Hematopoietic multipotent progenitor cell treated with erythropoietin and hydrocortisone succinate and interleukin-3 and kit ligand, for 17 days (in vitro differentiated cells): ENCODE measurements at regions not wholly inside any gene's neighbourhood (a gene's known extent, or its start where the extent isn't known, plus 50 kb on each side); places are given as distances from the start of the nearest gene placed in this dataset.
"Not testable (repeated sequence)": the region's sequence is repeated elsewhere in the genome, so short reads cannot be mapped to it uniquely, and the experiment has no call there.

ENCODE experiments used
- DNase-seq: peaks from one replicate; pipeline ENCODE4 v3.0.0-alpha.2; 2015; ENCODE audit warnings: low spot score

DNA sequence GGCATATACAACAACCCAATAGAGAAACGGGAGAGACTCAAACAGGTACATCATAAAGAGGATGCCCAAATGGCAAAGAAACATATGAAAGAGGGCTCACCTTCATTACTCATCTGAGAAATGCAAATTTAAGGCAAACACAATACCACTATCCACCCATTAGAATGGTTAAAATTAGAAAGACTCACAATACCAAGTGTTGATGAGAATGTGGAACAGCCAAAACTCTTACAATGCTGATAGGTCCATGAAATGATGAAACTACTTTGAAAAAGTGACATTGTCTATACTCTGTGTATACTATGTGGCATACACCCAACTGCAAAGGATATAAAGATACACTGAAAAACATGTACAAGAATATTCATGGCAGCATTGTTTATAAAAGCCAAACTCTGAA lies 96.2 kb upstream of the TSHZ3 start:
- no peak for DNase-seq

DNA sequence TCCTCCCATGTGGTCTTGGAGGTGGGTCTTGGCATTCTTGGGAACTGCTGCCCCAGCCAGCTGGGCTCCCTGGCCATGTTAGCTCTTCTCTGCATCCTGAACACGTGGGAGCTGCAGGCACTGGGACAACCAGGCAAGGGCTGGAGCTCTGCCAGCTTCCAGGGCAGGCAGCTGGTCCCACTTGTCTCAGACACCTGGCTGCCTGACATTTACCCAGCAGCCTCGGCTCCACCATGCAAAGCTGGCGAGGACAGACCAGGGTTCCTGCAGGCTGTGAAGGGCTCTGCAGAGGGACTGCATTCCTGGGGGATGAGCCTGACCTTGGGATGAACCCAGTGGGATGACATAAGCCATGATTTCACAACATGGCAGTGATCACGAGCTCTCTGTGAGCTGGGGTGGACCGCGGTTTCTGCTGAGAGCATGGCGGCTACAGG lies 99.0 kb upstream of the TSHZ3 start:
- no peak for DNase-seq

DNA sequence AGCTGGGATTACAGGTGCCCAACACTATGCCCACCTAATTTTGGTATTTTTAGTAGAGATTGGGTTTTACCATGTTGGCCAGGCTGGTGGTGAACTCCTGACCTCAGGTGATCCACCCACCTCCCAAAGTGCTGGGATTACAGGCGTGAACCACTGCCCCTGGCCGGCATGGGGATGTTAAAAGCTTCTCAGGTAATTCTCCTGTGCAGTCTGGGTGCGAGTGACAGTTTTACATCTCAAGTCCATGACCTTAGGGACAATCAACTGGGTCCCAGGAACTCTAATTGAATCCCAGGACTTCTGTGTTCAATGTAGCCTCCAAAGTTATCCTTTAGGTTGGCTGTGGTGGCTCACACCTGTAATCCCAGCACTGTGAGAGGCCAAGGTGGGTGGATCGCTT lies 100.1 kb upstream of the TSHZ3 start:
- no peak for DNase-seq

DNA sequence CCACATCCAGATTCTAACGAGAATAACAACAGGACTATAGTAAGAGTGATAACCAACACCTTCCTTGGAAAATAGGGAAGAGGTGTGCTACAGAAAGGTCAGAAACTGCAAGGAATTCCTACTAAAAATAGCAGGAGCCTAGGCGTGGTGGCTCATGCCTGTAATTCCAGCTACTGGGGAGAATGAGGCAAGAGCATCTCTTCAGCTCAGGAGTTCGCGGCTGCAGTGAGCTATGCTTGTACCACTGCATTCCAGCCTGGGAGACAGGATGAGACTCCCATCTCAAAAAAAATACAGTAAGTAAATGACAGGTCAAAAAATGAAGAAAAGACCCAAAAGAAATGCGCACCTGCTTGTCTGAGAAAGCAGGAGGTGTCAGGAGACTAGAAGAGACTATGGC lies 101.5 kb upstream of the TSHZ3 start:
- DNase-seq: no peak

DNA sequence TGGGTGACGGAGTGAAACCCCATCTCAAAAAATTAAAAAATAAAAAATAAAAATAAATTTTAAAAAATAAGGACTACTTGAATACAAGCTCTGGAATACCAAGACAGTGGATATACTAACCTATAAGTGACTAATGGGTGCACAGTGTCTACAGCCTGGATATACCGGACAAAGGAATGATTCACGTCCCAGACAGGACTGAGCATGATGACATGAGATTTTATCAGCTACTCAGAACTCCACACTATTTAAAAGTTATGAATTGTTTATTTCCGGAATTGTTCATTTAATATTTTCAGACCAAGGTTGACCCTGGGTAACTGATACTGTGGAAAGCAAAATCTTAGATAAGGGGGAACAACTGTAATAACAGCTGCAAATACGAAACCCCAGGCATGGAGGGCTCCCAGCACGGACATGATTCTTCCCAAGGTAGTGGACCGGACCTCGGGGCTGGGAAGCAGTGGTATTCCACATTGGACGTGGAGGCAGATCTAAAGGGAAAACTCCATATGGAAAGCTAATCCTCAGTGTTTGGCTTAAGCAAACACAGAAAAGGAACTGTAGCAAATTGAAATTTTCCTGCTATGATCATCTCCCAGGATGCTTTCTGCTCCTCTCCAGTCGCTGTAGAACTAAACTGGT lies 102.6 kb upstream of the TSHZ3 start:
- DNase-seq: no peak

DNA sequence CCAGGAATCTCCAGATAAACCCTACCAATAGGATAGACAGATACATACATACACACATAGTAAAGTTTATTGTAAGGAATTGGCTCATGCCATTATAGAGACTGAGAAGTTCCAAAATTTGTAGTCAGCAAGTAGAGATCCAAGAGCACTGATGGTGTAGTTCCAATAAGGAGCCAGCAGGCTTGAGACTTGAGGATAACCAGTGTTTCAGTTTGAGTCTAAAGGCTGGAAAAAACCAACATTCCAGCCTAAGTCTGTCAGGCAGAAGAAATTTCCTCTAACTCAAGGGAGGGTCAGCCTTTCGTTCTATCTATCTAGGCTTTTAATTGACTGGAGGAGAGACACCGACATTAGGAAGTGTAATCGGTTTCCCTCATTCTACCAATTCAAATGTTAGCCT lies 110.2 kb upstream of the TSHZ3 start:
- DNase-seq: no peak

DNA sequence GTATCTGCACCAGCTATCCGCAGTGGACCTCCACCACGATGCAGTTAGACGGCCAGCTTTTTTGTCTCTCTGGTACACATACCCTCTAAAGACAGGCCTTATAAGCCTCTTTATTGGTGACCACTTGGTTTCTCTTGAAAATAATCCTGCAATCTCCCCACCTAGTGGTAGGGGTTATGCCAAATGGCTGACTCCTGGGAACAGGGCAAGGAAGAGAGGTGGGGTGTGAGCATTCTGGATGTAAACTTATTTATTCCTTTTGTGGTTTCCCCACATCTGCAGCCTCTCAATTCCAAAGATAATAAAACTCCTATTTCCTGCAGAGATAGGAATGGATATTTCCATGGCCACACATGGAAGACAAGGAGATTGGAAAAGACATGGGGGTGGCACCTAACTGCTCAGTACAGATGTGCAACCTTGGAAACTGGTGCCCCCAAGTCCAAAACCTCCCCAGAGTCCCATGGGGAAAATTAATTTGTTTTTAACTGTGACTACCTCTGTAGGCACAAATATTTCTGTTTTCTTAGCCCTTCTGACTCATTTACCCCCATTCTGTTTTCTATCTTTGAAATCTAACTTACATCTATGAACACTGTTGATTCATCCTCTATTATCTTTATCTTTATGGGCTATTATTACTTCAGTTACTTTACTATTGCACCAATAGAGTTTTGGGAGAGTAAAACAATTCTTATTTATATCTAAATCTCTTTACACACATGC lies 112.7 kb upstream of the TSHZ3 start:
- no peak for DNase-seq

DNA sequence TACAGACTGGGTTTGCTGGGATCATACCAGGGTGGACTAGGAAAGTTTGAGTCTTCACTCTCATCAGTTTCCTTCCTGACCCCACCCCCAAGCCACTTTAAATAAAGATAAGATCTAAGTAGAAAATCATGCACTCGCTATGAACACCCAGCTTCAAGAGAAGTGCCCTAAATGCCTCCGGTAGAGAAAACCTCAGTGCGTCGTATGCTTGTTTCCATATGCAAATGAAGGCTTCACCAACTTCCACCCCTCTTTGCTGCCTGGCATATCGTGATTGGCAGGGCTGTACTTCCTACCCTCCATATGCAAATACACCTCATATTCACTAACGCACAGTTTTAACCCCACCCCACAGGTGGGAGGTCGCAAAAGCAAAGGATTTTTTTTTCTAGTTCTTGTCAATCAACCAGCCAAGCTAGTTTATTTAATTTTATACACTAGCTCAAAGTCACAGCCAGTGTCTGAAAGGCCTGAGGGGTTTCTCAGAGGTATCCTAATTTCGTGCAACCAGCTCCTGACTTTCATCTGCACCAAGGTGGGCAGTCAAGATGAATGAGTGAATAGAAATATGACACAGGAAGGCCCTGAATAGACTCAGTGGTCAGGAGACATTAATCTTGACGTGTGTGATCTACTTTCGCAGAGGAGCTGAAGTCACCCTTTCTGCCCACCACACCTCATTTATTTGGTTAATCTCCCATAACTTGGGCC lies 121.1 kb upstream of the TSHZ3 start:
- DNase-seq: no peak

DNA sequence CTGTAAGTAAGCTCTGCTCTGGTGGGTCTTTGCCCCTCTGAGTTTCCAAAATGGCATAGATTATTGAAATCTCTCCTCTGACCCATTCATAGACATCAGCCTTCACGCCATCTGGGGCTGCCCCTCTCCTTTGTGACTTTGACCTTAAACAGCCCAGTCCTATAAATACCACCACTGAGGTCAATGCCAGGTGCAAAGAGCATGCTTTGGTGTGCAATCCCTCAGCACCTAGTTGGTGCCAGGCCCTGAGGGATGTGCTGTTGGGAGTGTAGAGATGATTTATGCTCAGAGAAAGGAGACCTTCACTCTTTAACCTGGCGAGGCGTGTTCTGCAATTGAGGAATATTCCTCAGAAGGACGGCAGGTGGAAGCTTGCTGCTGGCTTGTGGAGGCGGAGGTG lies 121.7 kb upstream of the TSHZ3 start:
- DNase-seq: no peak

DNA sequence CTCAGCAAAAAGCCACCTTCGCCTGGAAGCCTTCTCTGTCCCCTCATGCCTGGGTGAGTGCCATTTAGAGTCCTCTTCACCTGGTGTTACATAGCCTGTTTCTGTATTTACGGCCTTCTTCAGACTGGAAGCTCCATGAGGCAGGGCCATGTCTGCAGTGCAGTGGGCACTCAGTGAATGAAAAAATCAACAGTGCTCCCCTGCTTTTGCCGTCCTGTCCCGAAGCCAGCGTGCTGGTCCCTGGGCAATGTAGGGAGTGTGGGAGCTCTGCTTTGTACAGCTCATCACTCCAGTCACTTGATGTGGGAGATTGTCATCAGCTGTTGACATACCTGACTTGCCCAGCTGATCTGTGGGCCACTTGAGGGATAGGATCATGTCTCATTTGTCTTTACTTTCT lies 129.0 kb upstream of the TSHZ3 start:
- no peak for DNase-seq

DNA sequence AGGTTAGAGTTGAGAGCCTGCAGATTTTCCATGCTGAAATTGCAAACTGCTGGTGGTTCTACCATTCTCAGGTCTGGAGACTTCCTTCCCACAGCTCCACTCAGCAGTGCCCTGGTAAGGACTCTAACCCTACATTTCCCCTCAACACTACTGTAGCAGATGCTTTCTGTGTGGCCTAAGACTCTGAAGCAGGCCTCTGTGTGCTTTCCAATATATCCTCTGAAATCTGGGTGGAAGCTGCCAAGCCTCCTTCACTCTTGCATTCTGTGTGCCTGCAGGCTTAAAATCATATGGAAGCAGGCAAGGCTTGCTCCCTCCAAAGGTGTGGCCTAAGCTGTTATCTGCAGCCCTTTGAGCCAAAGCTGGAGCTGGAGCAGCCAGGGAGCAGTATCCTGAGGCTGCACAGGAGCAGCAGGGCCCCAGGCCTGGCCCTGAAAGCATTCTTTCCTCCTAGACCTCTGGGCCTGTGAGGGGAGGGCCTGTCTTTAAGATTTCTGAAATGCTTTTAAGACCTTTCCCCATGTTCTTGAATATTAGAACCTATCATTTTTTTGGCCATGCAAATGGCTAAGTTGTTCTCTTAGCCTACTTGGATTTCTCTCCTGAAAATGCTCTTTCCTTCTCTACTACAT lies 134.1 kb upstream of the TSHZ3 start:
- DNase-seq: no peak

DNA sequence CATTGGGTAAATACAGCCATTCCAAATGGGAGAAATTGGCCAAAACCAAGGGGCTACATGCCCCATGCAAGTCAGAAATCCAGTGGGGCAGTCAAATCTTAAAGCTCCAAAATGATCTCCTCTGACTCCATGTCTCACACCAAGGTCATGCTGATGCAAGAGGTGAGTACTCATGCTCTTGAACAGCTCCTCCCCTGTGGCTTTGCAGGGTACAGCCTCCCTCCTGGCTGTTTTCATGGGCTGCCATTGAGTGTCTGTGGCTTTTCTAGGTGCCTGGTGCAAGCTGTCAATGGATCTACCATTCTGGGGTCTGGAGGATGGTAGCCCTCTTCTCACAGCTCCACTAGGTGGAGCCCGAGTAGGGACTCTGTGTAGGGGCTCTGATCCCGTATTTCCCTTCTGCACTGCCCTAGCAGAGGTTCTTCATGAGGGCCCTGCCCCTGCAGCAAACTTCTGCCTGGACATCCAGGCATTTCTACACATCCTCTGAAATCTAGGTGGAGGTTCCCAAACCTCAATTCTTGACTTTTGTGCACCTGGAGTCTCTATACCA lies 135.7 kb upstream of the TSHZ3 start:
- DNase-seq: not testable (repeated sequence)

DNA sequence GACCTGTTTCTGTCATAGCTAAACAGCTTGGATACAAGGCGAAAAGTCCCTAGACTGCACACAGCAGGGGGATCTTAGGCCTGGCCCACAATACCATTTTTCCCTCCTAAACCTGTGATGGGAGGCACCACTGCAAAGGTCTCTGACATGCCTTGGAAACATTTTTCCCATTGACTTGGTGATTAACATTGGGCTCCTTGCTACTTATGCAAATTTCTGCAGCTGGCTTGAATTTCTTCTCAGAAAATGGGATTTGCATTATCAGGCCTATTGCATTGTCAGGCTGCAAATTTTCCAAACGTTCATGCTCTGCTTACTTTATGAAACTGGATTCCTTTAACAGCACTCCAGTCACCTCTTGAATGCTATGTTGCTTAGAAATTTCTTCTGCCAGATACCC lies 136.2 kb upstream of the TSHZ3 start:
- DNase-seq: no peak

DNA sequence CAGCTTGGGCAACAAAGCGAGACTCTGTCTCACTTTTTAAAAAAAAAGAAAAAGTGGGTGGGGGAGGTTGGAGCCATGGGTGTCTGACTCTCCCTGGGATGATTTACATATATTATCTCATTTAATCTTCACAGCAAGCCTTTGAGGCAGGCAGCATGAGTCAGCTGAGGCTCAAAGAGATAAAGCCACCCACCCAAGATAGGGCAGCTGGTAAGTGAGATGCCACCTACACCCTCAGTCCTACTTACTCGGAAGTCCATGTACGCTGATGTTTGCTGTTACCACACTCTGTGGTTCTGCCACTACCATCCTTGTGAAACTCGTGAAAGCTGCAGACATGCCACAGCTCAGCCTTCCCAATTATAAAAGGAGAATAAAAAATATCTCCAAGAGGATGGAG lies 142.0 kb upstream of the TSHZ3 start:
- DNase-seq: peak; percentile 39

DNA sequence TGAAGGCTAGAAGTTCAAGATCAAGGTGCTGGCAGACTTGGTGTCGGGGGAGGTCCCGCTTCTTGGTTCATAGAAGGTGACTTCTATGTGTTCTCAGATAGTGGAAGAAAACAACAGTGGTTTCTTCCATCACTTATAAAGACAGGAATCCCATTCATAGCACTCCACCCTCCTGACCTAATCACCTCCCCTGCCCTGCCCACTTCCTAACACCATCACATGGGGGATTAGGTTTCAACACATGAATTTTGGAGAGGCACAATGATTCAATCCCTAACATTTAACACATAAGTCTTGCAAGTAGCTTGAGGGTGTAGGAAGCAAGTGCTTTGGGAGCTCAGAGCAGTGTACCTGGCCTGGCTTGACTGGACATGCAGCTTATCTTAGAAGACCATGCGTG lies 142.8 kb upstream of the TSHZ3 start:
- DNase-seq: no peak

DNA sequence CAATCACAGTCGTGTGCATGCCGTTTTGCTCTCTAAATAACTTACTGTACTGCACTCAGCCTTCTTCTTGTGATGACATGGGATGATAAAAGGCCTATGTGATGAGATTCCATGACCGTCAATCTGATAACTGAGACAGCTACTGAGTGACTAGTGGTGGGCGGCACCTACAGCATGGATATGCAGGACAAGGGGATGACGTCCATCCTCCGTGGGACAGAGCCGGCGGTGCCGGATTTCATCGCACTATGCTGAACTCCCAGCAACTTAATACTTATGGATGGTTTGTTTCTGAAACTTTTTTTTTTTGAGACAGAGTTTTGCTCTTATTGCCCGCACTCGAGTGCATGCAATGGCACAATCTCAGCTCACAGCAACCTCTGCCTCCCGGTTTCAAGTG lies 146.8 kb upstream of the TSHZ3 start:
- no peak for DNase-seq

DNA sequence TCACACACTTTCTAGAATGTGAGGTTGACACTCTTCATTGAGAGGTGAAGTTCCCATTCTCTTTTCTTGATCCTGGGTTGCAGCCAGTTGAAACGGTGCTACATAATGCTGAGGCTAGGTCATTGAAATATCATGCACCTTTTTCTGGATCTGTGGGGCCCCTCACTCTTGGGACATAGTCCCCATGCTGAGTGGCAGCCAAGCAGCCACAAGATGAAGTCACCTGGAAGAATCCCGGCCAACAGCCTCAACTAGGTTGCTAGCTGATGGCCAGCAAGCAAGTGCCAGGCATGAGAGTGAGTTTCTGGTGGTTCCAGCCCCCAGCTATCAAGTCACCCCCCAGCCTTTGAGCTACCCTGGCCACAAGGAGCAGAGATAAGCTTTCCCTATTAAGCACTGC lies 148.5 kb upstream of the TSHZ3 start:
- DNase-seq: no peak

DNA sequence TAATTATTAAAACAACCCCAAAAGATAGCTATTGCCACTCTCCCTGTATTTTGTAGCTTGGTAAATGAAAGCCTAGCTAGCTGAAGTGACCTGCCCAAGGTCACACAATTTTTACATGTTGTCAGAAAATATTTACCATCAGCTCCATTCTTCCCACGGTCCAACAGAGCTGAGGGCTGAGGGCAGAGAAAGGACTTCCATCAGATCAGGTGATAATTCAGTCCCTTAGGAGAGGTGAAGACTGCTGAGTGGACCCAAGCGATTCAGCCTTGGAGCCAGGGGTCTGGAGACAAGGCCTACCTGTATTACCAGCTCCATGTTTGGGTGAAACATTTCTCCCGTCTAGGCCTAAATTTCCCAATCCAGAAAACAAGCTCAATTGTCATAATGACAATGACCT lies 149.5 kb upstream of the TSHZ3 start:
- DNase-seq: no peak

DNA sequence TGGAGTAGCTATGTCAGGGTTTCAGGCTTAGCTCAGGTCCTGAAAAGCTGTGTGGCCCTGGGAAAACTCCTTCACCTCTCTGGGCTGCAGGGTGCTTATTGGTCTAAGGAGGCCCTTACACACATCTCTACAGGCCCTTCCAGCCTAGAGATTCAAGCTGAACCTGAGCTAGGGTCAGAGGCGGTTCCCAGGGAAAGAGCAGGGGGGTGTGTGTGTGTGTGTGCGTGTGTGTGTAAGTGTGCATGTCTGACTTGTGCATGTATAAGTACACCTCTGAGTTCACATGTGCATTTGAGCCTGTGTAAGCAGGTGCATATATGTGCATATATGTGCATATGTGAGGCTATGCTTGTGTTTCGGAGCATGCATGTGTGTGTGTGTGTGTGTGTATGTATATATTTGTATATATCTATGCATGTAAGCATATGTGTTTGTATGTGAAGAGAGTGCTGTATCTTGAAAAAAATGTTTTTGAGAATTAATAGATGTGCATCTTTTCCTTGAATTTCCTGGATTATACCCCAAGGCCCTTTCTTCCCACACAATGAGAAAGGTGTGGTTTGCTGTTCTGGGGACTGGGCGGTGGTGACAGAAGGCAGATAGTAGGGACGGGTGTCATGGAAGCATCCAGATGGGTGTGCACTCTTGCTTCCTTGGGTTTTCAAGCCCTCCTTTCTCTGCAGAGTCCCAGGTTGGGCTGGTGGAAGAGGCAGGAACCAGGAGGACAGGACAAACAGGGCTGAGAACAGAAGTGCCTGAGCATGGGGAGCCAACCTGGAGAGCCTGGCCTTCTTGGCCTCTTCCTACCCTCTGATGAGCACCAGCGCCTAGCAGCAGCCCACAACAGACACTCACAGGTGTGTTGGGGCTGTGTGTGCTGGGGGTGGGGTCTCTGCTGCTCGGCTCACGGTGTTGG lies 150.3 kb upstream of the TSHZ3 start:
- DNase-seq: no peak

DNA sequence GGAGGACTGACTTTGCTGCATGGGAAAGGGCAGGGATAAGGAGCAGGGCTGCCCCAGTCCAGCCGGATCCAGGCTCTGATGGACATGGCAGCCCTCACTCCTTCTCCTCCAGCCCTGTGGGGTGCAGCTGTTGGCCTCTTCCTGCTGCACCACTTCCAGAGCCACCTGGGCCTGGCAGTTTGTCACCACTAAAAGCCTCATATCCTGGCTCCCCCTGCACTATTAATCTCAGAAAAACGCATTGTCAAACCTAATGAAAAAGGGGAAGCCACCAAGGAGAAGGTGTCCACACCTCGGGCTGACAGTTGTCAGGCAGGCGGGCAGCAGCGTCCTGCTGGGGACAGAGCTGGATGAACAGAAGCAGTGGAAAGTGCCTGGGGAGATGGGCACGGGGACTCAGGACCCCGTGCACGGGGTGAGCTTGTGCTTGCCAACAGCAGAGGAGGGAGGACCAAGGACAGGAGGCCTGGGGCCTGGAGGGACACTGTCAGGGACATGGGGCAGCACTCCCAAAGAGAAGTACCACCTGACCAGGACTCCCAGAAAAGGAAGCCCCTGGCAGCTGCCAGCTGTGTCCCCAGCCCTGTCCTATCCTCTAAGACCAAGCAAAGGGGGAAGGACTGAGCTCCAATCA lies 151.1 kb upstream of the TSHZ3 start:
- no peak for DNase-seq

DNA sequence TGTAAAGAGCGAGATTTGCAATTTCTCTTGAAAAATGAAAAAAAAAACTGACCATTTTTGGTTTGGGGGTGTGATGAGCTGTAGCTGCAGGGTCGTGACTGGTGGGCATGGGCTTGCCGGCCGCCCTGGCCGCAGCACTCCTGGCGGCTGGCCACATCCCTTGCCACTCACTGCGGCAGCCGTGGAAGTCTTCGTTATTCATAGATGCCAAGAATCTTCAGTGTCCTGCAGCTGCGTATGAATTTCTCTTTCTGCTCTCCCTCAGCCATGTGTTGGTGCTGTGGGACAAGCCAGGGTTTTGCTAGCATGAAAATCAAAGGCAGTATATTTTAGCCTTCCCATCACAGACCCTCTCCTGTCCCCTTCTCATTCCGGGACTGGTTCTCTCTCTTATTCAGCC lies 151.7 kb upstream of the TSHZ3 start:
- DNase-seq: no peak
